Mucosa of stomach (tissue), 1 donor: ENCODE measurements at regions not wholly inside any gene's neighbourhood (a gene's known extent, or its start where the extent isn't known, plus 50 kb on each side); places are given as distances from the start of the nearest gene placed in this dataset.
"Not testable (repeated sequence)": the region's sequence is repeated elsewhere in the genome, so short reads cannot be mapped to it uniquely, and the experiment has no call there.

Experiments
- H3K27me3 ChIP-seq: one replicate; pipeline ENCODE4 v1.7.0; 2013; ENCODE audit warnings: mild to moderate bottlenecking, low read length; ENCODE audit not compliant: control insufficient read depth, insufficient read depth
- H3K36me3 ChIP-seq: one replicate; pipeline ENCODE4 v1.7.0; 2013; ENCODE audit warnings: low read length; ENCODE audit not compliant: control insufficient read depth, insufficient read depth
- H3K4me1 ChIP-seq: one replicate; pipeline ENCODE4 v1.7.0; 2013; ENCODE audit warnings: mild to moderate bottlenecking, low read length; ENCODE audit not compliant: control insufficient read depth, insufficient read depth
- H3K4me3 ChIP-seq: one replicate; pipeline ENCODE4 v1.7.0; 2013; ENCODE audit warnings: low read length
- H3K9ac ChIP-seq: one replicate; pipeline ENCODE4 v1.7.0; 2013; ENCODE audit warnings: mild to moderate bottlenecking, low read length, moderate library complexity
- H3K9me3 ChIP-seq: one replicate; pipeline ENCODE4 v1.7.0; 2013; ENCODE audit warnings: mild to moderate bottlenecking, low read length, moderate library complexity; ENCODE audit not compliant: control insufficient read depth
- donor health status: Pancreatic carcinoma.

- H3K9ac ChIP-seq, result no peak overlapping the region
- no peaks in the 10 kb centered on the region for H3K4me1 ChIP-seq
- H3K36me3 ChIP-seq, result no peaks in the 10 kb centered on the region
- H3K27me3 ChIP-seq, result no peaks in the 10 kb centered on the region
- H3K9me3 ChIP-seq, result no peaks in the 10 kb centered on the region
- no peak overlapping the region for H3K4me3 ChIP-seq
These were observed 125.7 kb upstream of the DDHD1 start for GRCh38 chr14:53278602-53279506.

GRCh38 chr14:53273671-53274072 lies 120.5 kb upstream of the DDHD1 start:
- Histone ChIP-seq H3K4me1 (no peaks in the 10 kb centered on the region), H3K9me3 (no peaks in the 10 kb centered on the region), H3K27me3 (no peaks in the 10 kb centered on the region), H3K4me3 (no peak overlapping the region), H3K9ac (no peak overlapping the region), H3K36me3 (no peaks in the 10 kb centered on the region)

GRCh38 chr14:53265025-53265424 lies 111.9 kb upstream of the DDHD1 start:
- Histone ChIP-seq H3K9ac (no peak overlapping the region), H3K9me3 (no peaks in the 10 kb centered on the region), H3K27me3 (no peaks in the 10 kb centered on the region), H3K4me1 (no peaks in the 10 kb centered on the region), H3K4me3 (no peak overlapping the region), H3K36me3 (no peaks in the 10 kb centered on the region)

GRCh38 chr14:53260928-53261327 lies 107.8 kb upstream of the DDHD1 start:
- H3K9me3 ChIP-seq, result no peaks in the 10 kb centered on the region
- H3K4me3 ChIP-seq, result no peak overlapping the region
- H3K36me3 ChIP-seq, result no peaks in the 10 kb centered on the region
- H3K4me1 ChIP-seq, result no peaks in the 10 kb centered on the region
- no peak overlapping the region for H3K9ac ChIP-seq
- no peaks in the 10 kb centered on the region for H3K27me3 ChIP-seq

- H3K36me3 ChIP-seq, result no peaks in the 10 kb centered on the region
- H3K9ac ChIP-seq, result no peak overlapping the region
- no peaks in the 10 kb centered on the region for H3K4me1 ChIP-seq
- no peaks in the 10 kb centered on the region for H3K27me3 ChIP-seq
- no peaks in the 10 kb centered on the region for H3K9me3 ChIP-seq
- no peak overlapping the region for H3K4me3 ChIP-seq
These were observed 107.2 kb upstream of the DDHD1 start for GRCh38 chr14:53260286-53260685.

GRCh38 chr14:53252141-53252540 lies 99.0 kb upstream of the DDHD1 start:
- Histone ChIP-seq H3K9ac (no peak overlapping the region), H3K9me3 (no peaks in the 10 kb centered on the region), H3K36me3 (no peaks in the 10 kb centered on the region), H3K27me3 (no peaks in the 10 kb centered on the region), H3K4me3 (no peak overlapping the region), H3K4me1 (no peaks in the 10 kb centered on the region)

- H3K9ac ChIP-seq, result no peak overlapping the region
- H3K36me3 ChIP-seq, result no peaks in the 10 kb centered on the region
- H3K4me3 ChIP-seq, result no peak overlapping the region
- no peaks in the 10 kb centered on the region for H3K9me3 ChIP-seq
- no peaks in the 10 kb centered on the region for H3K4me1 ChIP-seq
- no peaks in the 10 kb centered on the region for H3K27me3 ChIP-seq
These were observed 95.9 kb upstream of the DDHD1 start for GRCh38 chr14:53249059-53249458.

- H3K27me3 ChIP-seq, result no peaks in the 10 kb centered on the region
- no peaks in the 10 kb centered on the region for H3K36me3 ChIP-seq
- H3K9ac ChIP-seq, result no peak overlapping the region
- H3K4me3 ChIP-seq, result no peak overlapping the region
- no peaks in the 10 kb centered on the region for H3K9me3 ChIP-seq
- H3K4me1 ChIP-seq, result no peaks in the 10 kb centered on the region
These were observed 94.7 kb upstream of the DDHD1 start for GRCh38 chr14:53247596-53248370.

GRCh38 chr14:53242898-53243297 lies 89.8 kb upstream of the DDHD1 start:
- H3K9me3 ChIP-seq, H3K9ac ChIP-seq, H3K4me3 ChIP-seq, H3K4me1 ChIP-seq, H3K27me3 ChIP-seq, H3K36me3 ChIP-seq: not testable (repeated sequence)

GRCh38 chr14:53237488-53237887 lies 84.4 kb upstream of the DDHD1 start:
- Histone ChIP-seq H3K4me1 (no peaks in the 10 kb centered on the region), H3K9me3 (no peaks in the 10 kb centered on the region), H3K27me3 (no peaks in the 10 kb centered on the region), H3K9ac (no peak overlapping the region), H3K4me3 (no peak overlapping the region), H3K36me3 (no peaks in the 10 kb centered on the region)

GRCh38 chr14:53236708-53237107 lies 83.6 kb upstream of the DDHD1 start:
- H3K4me1 ChIP-seq, result no peaks in the 10 kb centered on the region
- no peak overlapping the region for H3K9ac ChIP-seq
- no peaks in the 10 kb centered on the region for H3K27me3 ChIP-seq
- no peak overlapping the region for H3K4me3 ChIP-seq
- no peaks in the 10 kb centered on the region for H3K36me3 ChIP-seq
- H3K9me3 ChIP-seq, result no peaks in the 10 kb centered on the region

GRCh38 chr14:53231171-53231570 lies 78.0 kb upstream of the DDHD1 start:
- no peak overlapping the region for H3K9ac ChIP-seq

More at GRCh38 chr14:53231171-53231570, 78.0 kb upstream of the DDHD1 start:
- Histone ChIP-seq H3K4me3 (no peak overlapping the region), H3K36me3 (no peaks in the 10 kb centered on the region), H3K4me1 (no peaks in the 10 kb centered on the region), H3K27me3 (no peaks in the 10 kb centered on the region), H3K9me3 (no peaks in the 10 kb centered on the region)
